GM06990 (cell line): ENCODE measurements at regions not wholly inside any gene's neighbourhood (a gene's known extent, or its start where the extent isn't known, plus 50 kb on each side); places are given as distances from the start of the nearest gene placed in this dataset.

ENCODE experiments used
- DNase-seq: peaks from one replicate; pipeline ENCODE4 v3.0.0-alpha.2; 2011; ENCODE audit not compliant: insufficient read length; ENCODE audit errors: extremely low read depth
- H3K27me3 ChIP-seq: replicated peaks from 2 replicates; pipeline ENCODE4 v1.6.0; 2011; ENCODE audit warnings: low read length; ENCODE audit not compliant: control insufficient read depth, insufficient read depth
- H3K36me3 ChIP-seq: 2 replicates; pipeline ENCODE4 v1.5.1; 2011; ENCODE audit warnings: low read length; ENCODE audit not compliant: control insufficient read depth, insufficient read depth
- H3K4me3 ChIP-seq: replicated peaks from 2 replicates; pipeline ENCODE4 v1.5.1; 2011; ENCODE audit warnings: low read depth, mild to moderate bottlenecking, control low read depth, low read length
- CTCF ChIP-seq: IDR thresholded peaks from 2 replicates; pipeline ENCODE4 v1.5.1; 2011; ENCODE audit warnings: low read length, control low read depth, mild to moderate bottlenecking, inconsistent platforms; ENCODE audit not compliant: insufficient read depth, poor library complexity, severe bottlenecking

DNA sequence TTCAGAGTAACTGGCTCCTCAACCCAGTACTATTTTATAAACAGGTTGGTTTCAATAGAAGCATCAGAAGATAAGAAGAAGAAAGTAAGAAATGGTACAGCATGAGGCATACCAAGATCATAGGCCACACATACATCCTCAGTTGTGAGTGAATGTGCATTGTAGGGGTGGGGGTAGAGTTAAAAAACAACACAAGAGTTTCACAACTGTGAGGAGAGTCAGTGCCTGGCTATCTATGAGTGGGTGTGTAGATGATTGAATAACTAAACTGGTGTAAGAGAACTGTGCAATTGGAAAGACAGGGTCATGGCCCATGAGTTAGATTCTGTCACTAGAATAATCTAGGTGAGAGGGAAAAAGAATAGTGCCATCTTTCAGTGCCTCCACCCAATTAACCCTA lies 748.2 kb upstream of the ACVR2A start:
- no peak for DNase-seq
- Histone ChIP-seq H3K4me3 (no peak overlapping the region), H3K36me3 (no peaks in the 10 kb centered on the region), H3K27me3 (no peaks in the 10 kb centered on the region)
- TF ChIP-seq CTCF: no peak

DNA sequence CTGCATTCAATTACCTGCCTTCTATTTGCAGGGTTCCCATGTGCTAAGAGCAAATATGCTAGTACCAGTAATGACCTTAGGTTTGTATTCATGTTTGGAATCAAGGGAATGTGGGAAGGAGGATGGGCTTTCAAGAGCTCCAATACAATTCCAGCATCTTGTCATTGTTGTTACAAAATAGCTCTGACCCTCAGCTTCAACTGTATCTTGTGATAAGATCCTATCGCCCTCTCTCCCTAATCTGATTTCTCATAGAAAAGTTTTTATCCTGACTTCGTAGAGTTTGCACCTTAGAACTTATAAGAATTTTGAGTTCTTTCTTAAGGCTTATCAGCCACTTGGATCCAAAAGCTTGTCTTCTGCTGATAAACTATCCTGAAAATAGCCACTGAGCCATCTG lies 749.5 kb upstream of the ACVR2A start:
- H3K27me3 ChIP-seq: no peaks in the 10 kb centered on the region
- H3K36me3 ChIP-seq: no peaks in the 10 kb centered on the region
- TF ChIP-seq CTCF: no peak
- H3K4me3 ChIP-seq: no peak overlapping the region
- no peak for DNase-seq

DNA sequence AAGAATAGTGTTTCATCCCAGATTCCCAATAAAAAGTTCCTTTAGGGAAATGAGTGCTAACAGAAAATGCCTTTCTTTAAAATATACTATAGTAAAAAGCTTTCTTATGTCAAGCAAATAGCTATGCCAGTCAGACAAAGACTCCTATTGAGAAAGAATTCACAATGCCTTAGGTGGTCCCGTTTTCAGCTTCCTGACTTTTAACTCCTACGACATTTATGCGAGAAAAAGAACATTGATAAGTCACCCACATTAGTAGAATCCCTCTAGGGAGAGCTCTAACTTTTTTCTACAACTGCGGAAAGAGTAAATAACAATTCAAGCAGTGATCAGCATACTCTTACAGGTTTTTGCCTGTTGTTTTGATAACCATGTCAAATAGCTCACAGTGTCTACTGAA lies 750.8 kb upstream of the ACVR2A start:
- Histone ChIP-seq H3K4me3 (no peak overlapping the region), H3K36me3 (no peaks in the 10 kb centered on the region), H3K27me3 (no peaks in the 10 kb centered on the region)
- no peak for TF ChIP-seq CTCF
- no peak for DNase-seq

GRCh38 chr2:147092266-147092665 lies 752.6 kb upstream of the ACVR2A start:
- no peak for DNase-seq
- Histone ChIP-seq H3K4me3 (no peak overlapping the region), H3K36me3 (no peaks in the 10 kb centered on the region), H3K27me3 (no peaks in the 10 kb centered on the region)
- no peak for TF ChIP-seq CTCF

GRCh38 chr2:147091448-147091847 lies 753.4 kb upstream of the ACVR2A start:
- TF ChIP-seq CTCF: no peak

GRCh38 chr2:147088871-147089270 lies 756.0 kb upstream of the ACVR2A start:
- no peak for TF ChIP-seq CTCF
- Histone ChIP-seq H3K27me3 (no peaks in the 10 kb centered on the region), H3K36me3 (no peaks in the 10 kb centered on the region), H3K4me3 (no peak overlapping the region)
- DNase-seq: no peak

More at GRCh38 chr2:147091448-147091847, 753.4 kb upstream of the ACVR2A start:
- DNase-seq: no peak
- no peak overlapping the region for H3K4me3 ChIP-seq
- no peaks in the 10 kb centered on the region for H3K36me3 ChIP-seq
- H3K27me3 ChIP-seq: no peaks in the 10 kb centered on the region
